ENCODE measurements at regions not wholly inside any gene's neighbourhood (a gene's known extent, or its start where the extent isn't known, plus 50 kb on each side); places are given as distances from the start of the nearest gene placed in this dataset.

GRCh38 chr1:157356601-157357000 is 195.7 kb downstream of the FCRL5 start:
- TF ChIP-seq FOSL1 (IDR thresholded peaks at IDR 0.05; ENCODE audit: low read depth) (no peak), CTCF (IDR thresholded peaks at IDR 0.05 in 2 of 3, conservative IDR thresholded peaks at IDR 0.05 in 1 of 3; ENCODE audit: borderline replicate concordance in 1 of 3, insufficient read depth in 1 of 3, low read depth in 2 of 3, low read length in 2 of 3) (no peak), POLR2A (IDR thresholded peaks at IDR 0.05; ENCODE audit: borderline replicate concordance, extremely low read depth, insufficient read depth, insufficient read length) (no peak), EZH2 (IDR thresholded peaks at IDR 0.05) (no peak), YY1 (IDR thresholded peaks at IDR 0.05; ENCODE audit: extremely low read depth, insufficient replicate concordance, low read depth, low read length) (no peak), SP1 (IDR thresholded peaks at IDR 0.05; ENCODE audit: low read depth) (no peak), MAX (IDR thresholded peaks at IDR 0.05) (no peak), TCF7L2 (IDR thresholded peaks at IDR 0.05; ENCODE audit: borderline replicate concordance, extremely low read depth, insufficient read depth, insufficient read length) (no peak), SRF (IDR thresholded peaks at IDR 0.05; ENCODE audit: low read depth) (no peak), ATF3 (IDR thresholded peaks at IDR 0.05) (no peak), POLR2AphosphoS5 (IDR thresholded peaks at IDR 0.05; ENCODE audit: low read depth, low read length) (no peak), SIN3A (IDR thresholded peaks at IDR 0.05; ENCODE audit: low read depth) (no peak), CEBPB (IDR thresholded peaks at IDR 0.05; ENCODE audit: low read depth) (no peak)
